HG03439 (cell line): ENCODE measurements at regions not wholly inside any gene's neighbourhood (a gene's known extent, or its start where the extent isn't known, plus 50 kb on each side); places are given as distances from the start of the nearest gene placed in this dataset.
A peak's percentile ranks its signal among the peaks of the same experiment; 100 is the strongest.

Source experiments
- ATAC-seq: cut with Tn5 transposase; IDR thresholded peaks from one replicate; pipeline ENCODE4 v1.9.1; 2021; ENCODE audit warnings: mild to moderate bottlenecking, moderate library complexity; ENCODE audit not compliant: unreplicated experiment

- ATAC-seq: no peak
These were observed 528.8 kb downstream of the CMPK2 start for GRCh38 chr2:6336752-6337471.

GRCh38 chr2:6337472-6337820 is 528.3 kb downstream of the CMPK2 start:
- no peak for ATAC-seq

GRCh38 chr2:6341588-6342129 is 524.0 kb downstream of the CMPK2 start:
- ATAC-seq: no peak

GRCh38 chr2:6342273-6342920 is 523.3 kb downstream of the CMPK2 start:
- ATAC-seq: no peak

GRCh38 chr2:6343076-6343475 is 522.6 kb downstream of the CMPK2 start:
- ATAC-seq: no peak

GRCh38 chr2:6352247-6352646 is 513.5 kb downstream of the CMPK2 start:
- ATAC-seq: peak; percentile 85

GRCh38 chr2:6352906-6353515 is 512.7 kb downstream of the CMPK2 start:
- ATAC-seq: no peak

GRCh38 chr2:6353669-6354068 is 512.0 kb downstream of the CMPK2 start:
- peak; percentile 55 for ATAC-seq

GRCh38 chr2:6354546-6354945 is 511.2 kb downstream of the CMPK2 start:
- no peak for ATAC-seq

GRCh38 chr2:6355886-6356761 is 509.6 kb downstream of the CMPK2 start:
- no peak for ATAC-seq

GRCh38 chr2:6358546-6358945 is 507.2 kb downstream of the CMPK2 start:
- no peak for ATAC-seq

- no peak for ATAC-seq
These were observed 506.7 kb downstream of the CMPK2 start for GRCh38 chr2:6358985-6359384.

- no peak for ATAC-seq
These were observed 505.7 kb downstream of the CMPK2 start for GRCh38 chr2:6359964-6360363.

- ATAC-seq: no peak
These were observed 502.8 kb downstream of the CMPK2 start for GRCh38 chr2:6362671-6363450.

- no peak for ATAC-seq
These were observed 497.4 kb downstream of the CMPK2 start for GRCh38 chr2:6368281-6368680.

GRCh38 chr2:6369266-6369665 is 496.4 kb downstream of the CMPK2 start:
- no peak for ATAC-seq

GRCh38 chr2:6370753-6371551 is 494.8 kb downstream of the CMPK2 start:
- no peak for ATAC-seq

GRCh38 chr2:6372317-6372901 is 493.3 kb downstream of the CMPK2 start:
- ATAC-seq: no peak

- ATAC-seq: no peak
These were observed 484.4 kb downstream of the CMPK2 start for GRCh38 chr2:6381326-6381725.
